LNCaP clone FGC (cell line): ENCODE measurements at regions not wholly inside any gene's neighbourhood (a gene's known extent, or its start where the extent isn't known, plus 50 kb on each side); places are given as distances from the start of the nearest gene placed in this dataset.
A peak's percentile ranks its signal among the peaks of the same experiment; 100 is the strongest.

Experiments
- DNase-seq: peaks from one replicate; pipeline ENCODE4 v3.0.0-alpha.2; 2011; ENCODE audit warnings: low read depth
- H3K4me3 ChIP-seq: 2 replicates; pipeline ENCODE4 v1.5.1; 2011; ENCODE audit warnings: mild to moderate bottlenecking, low read depth, low read length, control low read depth
- TF ChIP-seq, protein P1 (sequence below): IDR thresholded peaks from 2 replicates; pipeline ENCODE4 v1.5.1; 2012; ENCODE audit warnings: mild to moderate bottlenecking; ENCODE audit not compliant: control insufficient read depth, insufficient read depth; ENCODE audit errors: extremely low read depth

DNA sequence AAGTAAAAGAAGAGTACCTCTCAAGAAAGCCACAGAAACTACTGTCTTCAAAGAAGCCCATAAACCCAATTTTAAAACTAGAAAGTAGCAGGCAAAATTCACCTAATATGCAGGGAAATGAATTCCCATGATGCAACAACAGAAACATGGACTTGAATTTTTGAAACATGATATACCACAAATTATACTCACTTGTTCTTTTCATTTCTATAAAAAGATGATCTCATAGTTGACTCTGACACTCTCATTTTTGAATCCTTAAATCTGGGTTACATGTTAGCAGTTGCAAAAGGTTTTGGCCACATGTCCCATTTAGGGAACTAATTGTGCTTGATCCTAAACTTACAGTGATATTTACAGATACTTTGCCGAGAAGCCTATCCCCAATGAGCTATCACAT lies 1130.8 kb downstream of the FAT4 start:
- TF ChIP-seq, protein P1, sequence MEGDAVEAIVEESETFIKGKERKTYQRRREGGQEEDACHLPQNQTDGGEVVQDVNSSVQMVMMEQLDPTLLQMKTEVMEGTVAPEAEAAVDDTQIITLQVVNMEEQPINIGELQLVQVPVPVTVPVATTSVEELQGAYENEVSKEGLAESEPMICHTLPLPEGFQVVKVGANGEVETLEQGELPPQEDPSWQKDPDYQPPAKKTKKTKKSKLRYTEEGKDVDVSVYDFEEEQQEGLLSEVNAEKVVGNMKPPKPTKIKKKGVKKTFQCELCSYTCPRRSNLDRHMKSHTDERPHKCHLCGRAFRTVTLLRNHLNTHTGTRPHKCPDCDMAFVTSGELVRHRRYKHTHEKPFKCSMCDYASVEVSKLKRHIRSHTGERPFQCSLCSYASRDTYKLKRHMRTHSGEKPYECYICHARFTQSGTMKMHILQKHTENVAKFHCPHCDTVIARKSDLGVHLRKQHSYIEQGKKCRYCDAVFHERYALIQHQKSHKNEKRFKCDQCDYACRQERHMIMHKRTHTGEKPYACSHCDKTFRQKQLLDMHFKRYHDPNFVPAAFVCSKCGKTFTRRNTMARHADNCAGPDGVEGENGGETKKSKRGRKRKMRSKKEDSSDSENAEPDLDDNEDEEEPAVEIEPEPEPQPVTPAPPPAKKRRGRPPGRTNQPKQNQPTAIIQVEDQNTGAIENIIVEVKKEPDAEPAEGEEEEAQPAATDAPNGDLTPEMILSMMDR, result no peak
- H3K4me3 ChIP-seq, result no peak overlapping the region
- no peak for DNase-seq

GRCh38 chr4:126446917-126447316 lies 1132.2 kb downstream of the FAT4 start:
- no peak for DNase-seq
- no peak overlapping the region for H3K4me3 ChIP-seq
- TF ChIP-seq, protein P1, result no peak

GRCh38 chr4:126448086-126448845 lies 1133.5 kb downstream of the FAT4 start:
- no peak overlapping the region for H3K4me3 ChIP-seq
- TF ChIP-seq, protein P1, result no peak
- DNase-seq, result no peak

DNA sequence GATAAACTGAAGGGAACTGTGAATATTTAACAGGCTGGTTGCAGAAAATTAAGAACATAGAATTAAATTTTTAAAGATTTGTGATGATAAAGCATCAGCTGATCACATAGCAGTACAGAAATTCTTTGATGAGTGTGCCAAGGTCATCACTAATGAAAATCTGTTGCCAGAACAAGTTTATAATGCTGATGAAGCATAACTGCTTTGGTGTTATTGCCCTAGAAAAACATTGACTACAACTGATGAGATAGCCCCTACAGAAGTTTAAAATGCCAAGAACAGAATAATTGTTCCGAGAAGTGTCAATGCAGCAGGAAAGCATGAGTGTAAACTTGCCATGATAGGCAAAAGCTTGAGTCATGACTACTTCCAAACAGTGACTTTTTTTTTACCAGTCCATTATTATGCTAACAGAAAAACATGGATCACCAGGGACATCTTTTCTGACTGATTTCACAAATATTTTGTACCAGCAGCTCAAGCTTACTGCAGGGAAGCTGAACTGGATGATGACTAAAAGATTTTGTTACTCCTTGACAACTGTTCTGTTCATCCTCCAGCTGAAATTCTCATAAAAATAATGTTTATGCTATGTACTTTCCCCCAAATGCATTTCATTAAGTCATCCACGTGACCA lies 1136.6 kb downstream of the FAT4 start:
- TF ChIP-seq, protein P1, result no peak
- no peak for DNase-seq
- H3K4me3 ChIP-seq, result no peak overlapping the region

DNA sequence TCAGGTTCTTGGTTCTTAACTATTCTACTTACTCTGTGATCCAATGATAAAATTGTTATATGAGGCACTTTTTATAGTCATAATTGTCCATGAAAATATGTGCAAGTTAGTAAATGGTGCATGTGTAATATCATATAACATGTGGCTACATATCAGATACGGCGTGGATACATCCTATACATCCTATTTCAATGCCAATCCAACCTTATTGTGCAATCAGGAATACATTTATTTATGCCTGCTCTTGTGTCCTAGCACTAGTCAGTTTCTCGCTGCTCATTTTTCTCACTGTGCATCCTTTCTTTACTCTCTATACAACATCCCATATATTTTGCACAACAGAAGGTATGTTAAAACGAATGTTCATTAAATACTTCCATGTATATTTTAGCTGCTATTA lies 1141.1 kb downstream of the FAT4 start:
- TF ChIP-seq, protein P1, result no peak
- H3K4me3 ChIP-seq, result no peak overlapping the region

GRCh38 chr4:126458993-126459392 lies 1144.2 kb downstream of the FAT4 start:
- TF ChIP-seq, protein P1, result no peak
- DNase-seq, result peak; percentile 4
- H3K4me3 ChIP-seq, result no peak overlapping the region

More for the DNA sequence above, 1141.1 kb downstream of the FAT4 start:
- no peak for DNase-seq

- no peak for DNase-seq
- H3K4me3 ChIP-seq, result no peak overlapping the region
- TF ChIP-seq, protein P1, result no peak
Observed at GRCh38 chr4:126465341-126465740, 1150.6 kb downstream of the FAT4 start.
